ENCODE measurements at regions not wholly inside any gene's neighbourhood (a gene's known extent, or its start where the extent isn't known, plus 50 kb on each side); places are given as distances from the start of the nearest gene placed in this dataset.

GRCh38 chrX:40478474-40479065 lies 102.2 kb upstream of the ATP6AP2 start:
- TF ChIP-seq CTCF (IDR thresholded peaks at IDR 0.05) = no peak
- no peak for TF ChIP-seq POLR2A (IDR thresholded peaks at IDR 0.05)
